Activated CD8-positive, alpha-beta memory T cell treated with anti-CD3 and anti-CD28 coated beads for 36 hours (primary cell): ENCODE measurements at regions not wholly inside any gene's neighbourhood (a gene's known extent, or its start where the extent isn't known, plus 50 kb on each side); places are given as distances from the start of the nearest gene placed in this dataset.

Experiments
- CTCF ChIA-PET: fragments of 350-600 bp; sonication (Branson Sonifier 250); formaldehyde crosslinking; loops from one replicate; lab custom pipeline; 2021; ENCODE audit warnings: antibody characterized with exemption; lab: Charles Lee
- POLR2A ChIA-PET: fragments of 350-600 bp; sonication (Branson Sonifier 250); formaldehyde crosslinking; loops from one replicate; lab custom pipeline; 2021; ENCODE audit warnings: antibody characterized with exemption; lab: Charles Lee

DNA sequence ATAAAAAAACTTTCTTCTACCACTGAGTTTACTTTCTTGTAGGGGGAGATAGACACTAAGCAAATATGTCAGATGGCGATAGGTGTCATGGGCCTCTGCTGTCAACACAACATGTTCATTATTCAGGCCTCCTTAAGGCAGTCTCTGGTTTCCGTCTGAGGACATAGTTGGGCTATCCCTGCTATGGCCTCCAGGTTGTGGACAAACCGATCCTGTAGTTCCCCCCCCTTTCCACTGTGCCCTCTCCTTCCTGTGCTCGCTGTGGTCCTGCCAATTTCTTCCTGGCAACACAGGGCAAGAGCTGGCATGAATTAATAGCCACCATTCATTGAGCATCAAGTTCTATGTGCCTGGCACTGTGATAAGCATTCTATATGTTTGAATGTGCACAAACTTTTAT lies 81.0 kb upstream of the HS3ST2 start:
- ChIA-PET CTCF (no interaction called here), POLR2A (no interaction called here)

DNA sequence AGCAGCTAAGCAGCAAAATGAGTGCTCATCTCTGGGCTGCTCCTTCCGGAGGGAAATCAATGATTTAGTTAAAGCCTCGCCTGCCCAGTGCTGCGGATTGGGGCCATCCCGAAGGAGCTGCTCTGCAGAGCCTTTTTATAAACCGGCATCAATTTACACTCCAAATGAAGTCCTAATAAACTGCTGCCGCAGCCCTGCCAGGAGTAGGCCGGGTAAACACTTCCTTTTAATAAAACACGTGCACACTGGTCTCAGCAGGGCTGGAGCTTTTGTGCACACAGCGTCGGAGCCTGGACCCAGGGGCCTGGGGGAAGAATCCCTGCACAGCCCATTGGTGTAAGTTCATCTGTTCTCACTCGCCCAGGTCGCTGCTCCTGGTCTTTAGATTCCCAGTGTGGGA lies 79.6 kb upstream of the HS3ST2 start:
- ChIA-PET POLR2A (no interaction called here), CTCF (no interaction called here)

DNA sequence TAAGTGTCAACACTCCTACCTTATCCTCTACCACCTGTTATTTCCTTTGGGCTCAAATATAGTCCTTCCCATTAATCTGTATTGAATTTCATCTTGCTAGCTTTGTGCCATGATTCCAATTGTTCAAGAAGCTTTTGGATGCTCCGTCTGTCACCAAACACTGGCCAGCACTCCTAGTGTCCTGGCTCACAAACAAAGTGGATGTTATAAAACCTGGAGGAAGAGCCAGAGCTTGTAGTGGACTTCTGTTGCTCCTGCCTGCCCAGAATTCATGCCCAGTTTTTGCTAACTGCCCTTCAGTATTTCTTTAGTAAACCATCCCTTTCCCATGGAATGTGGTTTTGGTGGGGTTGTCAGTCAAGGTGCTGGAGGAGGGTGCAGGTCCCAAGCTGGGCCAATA lies 77.2 kb upstream of the HS3ST2 start:
- POLR2A ChIA-PET: no interaction called here

DNA sequence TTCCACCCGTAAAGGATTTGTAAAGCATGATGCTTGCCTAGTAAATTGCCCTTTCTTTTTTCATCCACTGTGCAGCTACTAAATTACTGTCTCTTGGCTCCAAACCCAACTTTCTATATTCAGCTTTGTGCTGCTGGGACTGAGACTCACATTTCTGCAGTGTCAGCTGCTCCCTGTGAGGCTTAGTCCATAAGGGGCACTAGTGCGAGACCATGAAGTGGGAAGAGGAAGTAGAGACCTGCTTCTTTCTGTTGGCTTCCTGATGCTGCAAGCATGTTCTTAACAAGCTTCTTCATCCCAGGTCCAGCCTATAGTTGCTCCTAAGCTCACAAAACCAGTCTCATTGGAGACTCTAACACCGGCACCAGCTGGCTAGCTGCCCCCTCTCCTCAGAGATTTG lies 74.9 kb upstream of the HS3ST2 start:
- ChIA-PET POLR2A (no interaction called here), CTCF (no interaction called here)

More for the DNA sequence above, 77.2 kb upstream of the HS3ST2 start:
- CTCF ChIA-PET: no interaction called here

DNA sequence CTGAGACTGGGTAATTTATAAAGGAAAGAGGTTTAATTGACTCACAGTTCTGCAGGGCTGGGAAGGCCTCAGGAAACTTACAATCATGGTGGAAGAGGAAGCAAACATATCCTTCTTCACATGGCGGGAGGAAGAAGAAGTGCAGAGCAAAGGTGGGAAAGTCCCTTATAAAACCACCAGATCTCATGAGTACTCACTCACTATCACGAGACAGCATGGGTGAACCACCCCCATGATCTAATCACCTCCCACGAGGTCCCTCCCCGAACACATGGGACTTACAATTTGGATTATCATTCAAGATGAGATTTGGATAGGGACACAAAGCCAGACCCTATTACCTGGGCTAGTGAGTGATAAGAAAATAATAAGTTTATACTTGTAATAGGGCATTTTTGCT lies 70.6 kb upstream of the HS3ST2 start:
- CTCF ChIA-PET: no interaction called here
- POLR2A ChIA-PET: no interaction called here

- CTCF ChIA-PET: no interaction called here
- POLR2A ChIA-PET: no interaction called here
Observed at GRCh38 chr16:22751104-22751667, 62.8 kb upstream of the HS3ST2 start.

GRCh38 chr16:22751685-22752084 lies 62.3 kb upstream of the HS3ST2 start:
- ChIA-PET POLR2A (no interaction called here), CTCF (no interaction called here)

- CTCF ChIA-PET: no interaction called here
- POLR2A ChIA-PET: no interaction called here
Observed at GRCh38 chr16:22753451-22753850, 60.5 kb upstream of the HS3ST2 start.

DNA sequence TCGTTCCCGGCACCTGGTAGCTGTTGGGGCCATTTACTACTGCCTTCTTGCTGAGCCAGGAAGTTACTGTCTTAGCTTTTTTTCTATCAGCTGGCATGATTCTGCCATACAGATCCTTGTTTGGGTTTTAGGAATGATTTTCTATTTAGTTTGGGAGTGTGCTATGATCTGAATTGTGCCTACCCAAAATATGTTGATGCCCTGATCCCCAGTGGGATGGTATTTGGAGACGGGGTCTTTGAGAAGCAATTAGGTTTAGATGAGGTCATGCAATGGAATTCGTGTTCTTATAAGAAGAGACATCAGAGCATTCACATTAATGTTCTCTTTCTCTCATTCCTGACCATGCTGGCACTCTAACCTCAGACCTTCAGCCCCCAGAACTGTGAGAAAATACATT lies 59.4 kb upstream of the HS3ST2 start:
- CTCF ChIA-PET: interaction anchor here (0.5 kb wide), 1 partner anchor 244 kb away, joined by 3 read pairs; no protein-coding TSS in a partner anchor
- POLR2A ChIA-PET: no interaction called here

DNA sequence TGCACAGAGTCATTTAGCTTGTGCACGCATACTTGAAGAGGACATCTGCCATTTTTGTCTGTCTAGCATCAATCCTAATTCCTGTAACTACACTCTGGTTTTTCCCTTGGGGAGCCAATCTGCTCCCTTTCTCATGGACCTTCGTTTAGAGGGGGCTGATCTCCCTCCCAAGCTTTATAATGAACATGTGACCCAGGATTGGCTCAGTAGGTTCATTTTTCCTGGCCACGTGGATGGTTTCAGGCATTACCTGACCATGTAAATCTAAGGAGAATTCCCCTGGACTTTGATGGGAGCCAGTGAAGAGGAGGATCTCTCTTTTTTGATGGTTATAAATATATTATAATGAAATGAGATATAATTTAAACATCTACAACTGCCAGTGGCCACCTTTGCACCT lies 56.8 kb upstream of the HS3ST2 start:
- POLR2A ChIA-PET: no interaction called here
- CTCF ChIA-PET: no interaction called here

DNA sequence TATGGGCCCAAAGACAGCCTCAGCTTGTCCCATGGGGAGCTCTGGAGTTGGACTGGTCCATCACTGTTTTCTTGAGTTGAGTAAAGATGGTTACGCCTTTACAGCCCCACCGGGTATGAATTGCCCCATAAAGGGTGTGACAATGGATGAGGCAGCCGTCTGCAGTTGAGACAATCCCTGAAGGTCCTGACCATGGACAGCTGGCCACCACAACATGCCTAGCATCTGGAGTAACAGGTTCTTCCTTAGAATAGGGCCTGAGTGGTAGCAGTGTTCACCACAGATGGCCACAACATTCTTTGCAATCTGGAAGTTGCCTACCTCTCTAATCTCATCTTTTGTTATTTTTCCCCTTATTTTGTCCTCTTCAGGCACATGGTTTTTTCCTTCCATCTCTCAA lies 51.5 kb upstream of the HS3ST2 start:
- ChIA-PET POLR2A (no interaction called here), CTCF (no interaction called here)

DNA sequence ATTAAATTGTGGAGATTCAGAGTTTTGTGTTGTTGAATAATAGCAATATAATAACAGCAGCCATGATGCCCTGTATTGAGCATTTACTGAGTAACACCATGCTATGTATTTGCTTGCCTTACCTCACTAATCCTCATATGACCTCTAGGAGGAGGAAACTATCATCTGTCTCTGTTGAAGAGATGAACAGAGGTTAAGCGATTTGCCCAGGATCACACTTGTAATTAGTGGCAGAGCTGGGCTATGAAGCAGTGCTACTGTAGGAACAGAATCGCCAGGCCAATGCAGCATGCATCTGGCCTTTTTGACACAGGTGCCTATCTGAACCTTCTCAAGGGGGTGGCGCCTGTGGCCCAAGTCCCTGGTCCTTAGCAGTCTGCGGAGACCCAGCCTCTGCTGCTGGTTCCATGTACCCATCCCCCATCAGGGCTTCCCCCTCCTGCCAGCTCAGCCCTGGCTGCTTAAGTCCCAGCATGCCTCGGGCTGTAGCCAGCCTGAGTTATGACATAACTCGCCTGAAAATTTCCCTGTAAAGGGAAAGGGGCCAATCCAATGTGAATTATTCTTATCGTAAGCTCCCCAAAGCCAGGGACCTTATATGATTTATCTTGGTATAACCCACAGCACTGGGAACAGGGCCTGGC lies 50.4 kb upstream of the HS3ST2 start:
- POLR2A ChIA-PET: no interaction called here
- CTCF ChIA-PET: no interaction called here
